CD14-positive monocyte (primary cell): ENCODE measurements at regions not wholly inside any gene's neighbourhood (a gene's known extent, or its start where the extent isn't known, plus 50 kb on each side); places are given as distances from the start of the nearest gene placed in this dataset.

Experiments used
- DNase-seq, 3 donors: peaks; one replicate each; pipeline ENCODE4 v3.0.0-alpha.2; 2011 to 2022
- H2AFZ ChIP-seq: 2 replicates; pipeline ENCODE4 v1.6.0; 2012; ENCODE audit warnings: mild to moderate bottlenecking, low read depth, low read length, inconsistent platforms; ENCODE audit not compliant: insufficient read depth, poor library complexity, severe bottlenecking
- H3K27ac ChIP-seq, 2 donors: 1 replicate in 1 of 2; 2 replicates in 1 of 2; pipeline ENCODE4 v1.5.1; 2012 to 2013; ENCODE audit warnings: low read length in 2 of 2, control low read depth in 1 of 2, inconsistent platforms in 1 of 2, low read depth in 1 of 2, mild to moderate bottlenecking in 1 of 2
- H3K27me3 ChIP-seq, 2 donors: one replicate each; pipeline versions ENCODE4 v1.6.0 to v1.6.1; 2011 to 2013; ENCODE audit warnings: low read length in 2 of 2; ENCODE audit not compliant: control insufficient read depth in 2 of 2, insufficient read depth in 2 of 2
- H3K36me3 ChIP-seq, 2 donors: replicated peaks in 1 of 2; 1 replicate in 1 of 2; 2 replicates in 1 of 2; pipeline versions ENCODE4 v1.5.1 to v1.6.1; 2012 to 2013; ENCODE audit warnings: low read length in 2 of 2, control low read depth in 1 of 2, inconsistent platforms in 1 of 2, mild to moderate bottlenecking in 1 of 2; ENCODE audit not compliant: insufficient read depth in 2 of 2, control insufficient read depth in 1 of 2
- H3K4me1 ChIP-seq, 2 donors: 1 replicate in 1 of 2; 2 replicates in 1 of 2; pipeline versions ENCODE4 v1.5.1 to v1.6.1; 2012 to 2013; ENCODE audit warnings: low read length in 2 of 2, control low read depth in 1 of 2, inconsistent platforms in 1 of 2, mild to moderate bottlenecking in 1 of 2, moderate library complexity in 1 of 2; ENCODE audit not compliant: insufficient read depth in 2 of 2, control insufficient read depth in 1 of 2
- H3K4me2 ChIP-seq: replicated peaks from 2 replicates; pipeline ENCODE3; 2012; ENCODE audit warnings: low read length, moderate library complexity, mild to moderate bottlenecking; ENCODE audit not compliant: poor library complexity, severe bottlenecking; ENCODE audit errors: extremely low read depth
- H3K4me3 ChIP-seq, 3 experiments: fragments of 200-600 bp in 1 of 3; sonication (generic) in 1 of 3; replicated peaks in 1 of 3; 1 replicate in 2 of 3; 2 replicates in 1 of 3; pipeline ENCODE4 v1.5.1; 2011 to 2013; ENCODE audit warnings: low read length in 3 of 3, mild to moderate bottlenecking in 3 of 3, control low read depth in 2 of 3, low read depth in 2 of 3, inconsistent platforms in 1 of 3, moderate library complexity in 1 of 3
- H3K79me2 ChIP-seq: 2 replicates; pipeline ENCODE4 v1.6.0; 2012; ENCODE audit warnings: mild to moderate bottlenecking, control low read depth, inconsistent platforms, low read length, moderate library complexity; ENCODE audit not compliant: insufficient read depth
- H3K9ac ChIP-seq: 2 replicates; pipeline ENCODE4 v1.6.0; 2017; ENCODE audit warnings: low read length, mild to moderate bottlenecking; ENCODE audit not compliant: insufficient read depth, poor library complexity, severe bottlenecking
- H3K9me3 ChIP-seq, 2 donors: replicated peaks in 1 of 2; 1 replicate in 1 of 2; 2 replicates in 1 of 2; pipeline versions ENCODE4 v1.5.1 to v1.6.1; 2012 to 2013; ENCODE audit warnings: low read length in 2 of 2, control low read depth in 1 of 2; ENCODE audit not compliant: control insufficient read depth in 1 of 2, insufficient read depth in 1 of 2
- H4K20me1 ChIP-seq: 2 replicates; pipeline ENCODE4 v1.6.0; 2012; ENCODE audit warnings: mild to moderate bottlenecking, low read length, control low read depth, moderate library complexity; ENCODE audit not compliant: insufficient read depth
- H3K27ac Mint-ChIP-seq, 7 donors: one replicate each; pipeline ENCODE4 v1.8.0; 2020; ENCODE audit warnings: mild to moderate bottlenecking in 7 of 7, mixed read lengths in 7 of 7, moderate library complexity in 6 of 7, inconsistent platforms in 2 of 7
- H3K27me3 Mint-ChIP-seq, 3 donors: one replicate each; pipeline ENCODE4 v1.8.0; 2021 to 2022; ENCODE audit warnings: low read depth in 3 of 3, mild to moderate bottlenecking in 3 of 3, mixed read lengths in 3 of 3, moderate library complexity in 3 of 3, inconsistent platforms in 1 of 3
- H3K36me3 Mint-ChIP-seq, 2 donors: one replicate each; pipeline ENCODE4 v1.8.0; 2020; ENCODE audit warnings: mixed read lengths in 2 of 2, inconsistent platforms in 1 of 2, mild to moderate bottlenecking in 1 of 2
- H3K4me1 Mint-ChIP-seq: one replicate; pipeline ENCODE4 v1.8.0; 2020; ENCODE audit warnings: mild to moderate bottlenecking, mixed read lengths
- H3K4me3 Mint-ChIP-seq, 2 donors: one replicate each; pipeline ENCODE4 v1.8.0; 2020; ENCODE audit warnings: mild to moderate bottlenecking in 2 of 2, mixed read lengths in 2 of 2, moderate library complexity in 1 of 2
- H3K9me3 Mint-ChIP-seq, 7 donors: one replicate each; pipeline ENCODE4 v1.8.0; 2020 to 2022; ENCODE audit warnings: mixed read lengths in 7 of 7, mild to moderate bottlenecking in 6 of 7, moderate library complexity in 6 of 7, inconsistent platforms in 2 of 7
- CTCF ChIP-seq: fragments of 200-600 bp; IDR thresholded peaks from one replicate; pipeline ENCODE4 v1.8.0; 2022; ENCODE audit warnings: antibody characterized with exemption, mild to moderate bottlenecking
- WGBS: methylation state at CpG from one replicate; pipeline ENCODE4 v1.1.5; 2013; ENCODE audit warnings: missing lambda C conversion rate; ENCODE audit not compliant: insufficient coverage; 5-methylcytosine and 5-hydroxymethylcytosine counted together
- intact Hi-C, 2 donors: fragments of 100-400 bp; cut with micrococcal nuclease; formaldehyde crosslinking; loops; one replicate each; pipeline versions ENCODE4 v1.15.0 to v1.15.1; 2023

- Histone ChIP-seq H3K36me3 (no peaks in the 10 kb centered on the region), H3K9me3 (no peaks in the 10 kb centered on the region), H3K27ac (no peak overlapping the region), H3K4me1 (no peaks in the 10 kb centered on the region), H2AFZ (no peak overlapping the region), H4K20me1 (no peaks in the 10 kb centered on the region), H3K4me2 (no peak overlapping the region), H3K27me3 (no peaks in the 10 kb centered on the region), H3K79me2 (no peaks in the 10 kb centered on the region), H3K4me3 (no peak overlapping the region), H3K9ac (no peak overlapping the region)
- no peak for DNase-seq
- Mint-ChIP-seq H3K9me3 (peaks cover 0 to 3% (median 2%) of the 10 kb centered on the region in 7 donors), H3K27me3 (no peaks in the 10 kb centered on the region), H3K4me1 (no peaks in the 10 kb centered on the region), H3K27ac (no peak overlapping the region), H3K36me3 (no peaks in the 10 kb centered on the region), H3K4me3 (no peak overlapping the region)
- intact Hi-C loops = no loop called here
- WGBS = no CpG with 5 or more reads among the region's 2 CpGs
- TF ChIP-seq CTCF = no peak
Measured at GRCh38 chr2:138997346-138997745, 217.2 kb upstream of the NXPH2 start.

- H3K27ac Mint-ChIP-seq = no peak overlapping the region
- no peaks in the 10 kb centered on the region for H3K27me3 ChIP-seq
- H4K20me1 ChIP-seq = no peaks in the 10 kb centered on the region
- no peak for DNase-seq
- H3K4me1 Mint-ChIP-seq = no peaks in the 10 kb centered on the region
- no peak for TF ChIP-seq CTCF
- no peak overlapping the region for H3K4me3 Mint-ChIP-seq
- no peaks in the 10 kb centered on the region for H3K79me2 ChIP-seq
- intact Hi-C loops = no loop called here
- H3K4me3 ChIP-seq = no peak overlapping the region
- H3K9me3 Mint-ChIP-seq = peaks cover 2 to 17% (median 3%) of the 10 kb centered on the region in 7 donors
- no peak overlapping the region for H2AFZ ChIP-seq
- no peaks in the 10 kb centered on the region for H3K36me3 ChIP-seq
- H3K9ac ChIP-seq = no peak overlapping the region
- WGBS = no CpG with 5 or more reads among the region's 1 CpG
- no peak overlapping the region for H3K4me2 ChIP-seq
- H3K4me1 ChIP-seq = no peaks in the 10 kb centered on the region
- no peak overlapping the region for H3K27ac ChIP-seq
- peaks cover 4 to 16% of the 10 kb centered on the region in 2 donors for H3K9me3 ChIP-seq
- H3K36me3 Mint-ChIP-seq = no peaks in the 10 kb centered on the region
- H3K27me3 Mint-ChIP-seq = no peaks in the 10 kb centered on the region
Measured at GRCh38 chr2:138994502-138994901, 214.3 kb upstream of the NXPH2 start.
